G401 (cell line): ENCODE measurements at regions not wholly inside any gene's neighbourhood (a gene's known extent, or its start where the extent isn't known, plus 50 kb on each side); places are given as distances from the start of the nearest gene placed in this dataset.
A peak's percentile ranks its signal among the peaks of the same experiment; 100 is the strongest.

Experiments
- DNase-seq: peaks from one replicate; pipeline ENCODE4 v3.0.0-alpha.2; 2015; ENCODE audit warnings: low spot score
- in situ Hi-C: cut with HindIII; loops from 2 replicates; pipeline ENCODE4 v1.10.0; 2016; ENCODE audit warnings: low sequenced_read_pairs, mixed read lengths

GRCh38 chr9:94159069-94159939 is 75.0 kb downstream of the PTPDC1 start:
- in situ Hi-C loops, result no loop called here
- DNase-seq, result no peak

GRCh38 chr9:94160594-94161501 is 76.6 kb downstream of the PTPDC1 start:
- in situ Hi-C loops, result no loop called here
- DNase-seq, result no peak

GRCh38 chr9:94161673-94162072 is 77.4 kb downstream of the PTPDC1 start:
- in situ Hi-C loops, result no loop called here

GRCh38 chr9:94164806-94165549 is 80.7 kb downstream of the PTPDC1 start:
- in situ Hi-C loops, result no loop called here
- no peak for DNase-seq

More at GRCh38 chr9:94161673-94162072, 77.4 kb downstream of the PTPDC1 start:
- no peak for DNase-seq

GRCh38 chr9:94165592-94166235 is 81.5 kb downstream of the PTPDC1 start:
- in situ Hi-C loops, result no loop called here
- peak; percentile 99 for DNase-seq

- in situ Hi-C loops, result no loop called here
- peak; percentile 99 for DNase-seq
Observed at GRCh38 chr9:94166236-94166975, 82.1 kb downstream of the PTPDC1 start.

- in situ Hi-C loops, result no loop called here
- no peak for DNase-seq
Observed at GRCh38 chr9:94166976-94167346, 82.7 kb downstream of the PTPDC1 start.

- no peak for DNase-seq
- in situ Hi-C loops, result no loop called here
Observed at GRCh38 chr9:94167376-94167890, 83.2 kb downstream of the PTPDC1 start.

GRCh38 chr9:94168203-94169000 is 84.1 kb downstream of the PTPDC1 start:
- DNase-seq, result no peak
- in situ Hi-C loops, result no loop called here

- in situ Hi-C loops, result no loop called here
- no peak for DNase-seq
Observed at GRCh38 chr9:94169968-94170367, 85.7 kb downstream of the PTPDC1 start.

- DNase-seq, result no peak
- in situ Hi-C loops, result no loop called here
Observed at GRCh38 chr9:94173632-94174031, 85.5 kb upstream of the ZNF169 start.

- no peak for DNase-seq
- in situ Hi-C loops, result no loop called here
Observed at GRCh38 chr9:94174164-94174563, 84.9 kb upstream of the ZNF169 start.

- no peak for DNase-seq
- in situ Hi-C loops, result no loop called here
Observed at GRCh38 chr9:94175669-94176068, 83.4 kb upstream of the ZNF169 start.

GRCh38 chr9:94176608-94177007 is 82.5 kb upstream of the ZNF169 start:
- in situ Hi-C loops, result no loop called here
- DNase-seq, result no peak

GRCh38 chr9:94178927-94179326 is 80.2 kb upstream of the ZNF169 start:
- in situ Hi-C loops, result no loop called here
- no peak for DNase-seq

GRCh38 chr9:94181408-94182181 is 77.5 kb upstream of the ZNF169 start:
- no peak for DNase-seq
- in situ Hi-C loops, result no loop called here

- DNase-seq, result no peak
- in situ Hi-C loops, result no loop called here
Observed at GRCh38 chr9:94182532-94182931, 76.6 kb upstream of the ZNF169 start.
